Uterus (tissue), 3 donors: ENCODE measurements at regions not wholly inside any gene's neighbourhood (a gene's known extent, or its start where the extent isn't known, plus 50 kb on each side); places are given as distances from the start of the nearest gene placed in this dataset.
"Not testable (repeated sequence)": the region's sequence is repeated elsewhere in the genome, so short reads cannot be mapped to it uniquely, and the experiment has no call there.

Source experiments
- DNase-seq, 2 donors: peaks; one replicate each; pipeline ENCODE4 v3.0.0-alpha.2; 2019 to 2020
- H3K27ac ChIP-seq, 2 donors: fragments of 200-600 bp; sonication (generic); 1 replicate in 1 of 2; 2 replicates in 1 of 2; pipeline ENCODE4 v1.5.1; 2016 to 2018
- H3K27me3 ChIP-seq, 2 donors: fragments of 200-600 bp; sonication (generic); one replicate each; pipeline ENCODE4 v1.5.1; 2018 to 2019; ENCODE audit warnings: control low read depth in 1 of 2
- H3K36me3 ChIP-seq, 2 donors: fragments of 200-600 bp; sonication (generic); one replicate each; pipeline ENCODE4 v1.5.1; 2019; ENCODE audit warnings: control low read depth in 1 of 2
- H3K4me1 ChIP-seq, 2 donors: fragments of 200-600 bp; sonication (generic); one replicate each; pipeline ENCODE4 v1.5.1; 2018 to 2019; ENCODE audit warnings: control low read depth in 1 of 2
- H3K4me3 ChIP-seq, 2 donors: fragments of 200-600 bp; sonication (generic); 1 replicate in 1 of 2; 2 replicates in 1 of 2; pipeline ENCODE4 v1.5.1; 2018 to 2019; ENCODE audit warnings: mild to moderate bottlenecking in 1 of 2
- H3K9me3 ChIP-seq, 2 donors: fragments of 200-600 bp; sonication (generic); one replicate each; pipeline ENCODE4 v1.5.1; 2019; ENCODE audit warnings: control low read depth in 1 of 2
- CTCF ChIP-seq, 4 experiments: fragments of 200-600 bp in 2 of 4; fragments of 450-650 bp in 2 of 4; sonication (generic) in 2 of 4; IDR thresholded peaks; one replicate each; pipeline ENCODE4 v1.5.1; 2016 to 2019; ENCODE audit warnings: antibody characterized with exemption in 4 of 4, mild to moderate bottlenecking in 2 of 4, moderate library complexity in 1 of 4
- POLR2A ChIP-seq, 2 donors: fragments of 450-650 bp; IDR thresholded peaks; one replicate each; pipeline ENCODE4 v1.6.1; 2016; ENCODE audit warnings: antibody characterized with exemption in 2 of 2, mild to moderate bottlenecking in 1 of 2, moderate library complexity in 1 of 2
- intact Hi-C: fragments of 100-400 bp; cut with DNase I; formaldehyde crosslinking; loops from one replicate; pipeline ENCODE4 v1.15.1; 2023; ENCODE audit warnings: low total_unique reads
- donor health status: DM: yes; HTN: yes; CAD: no.

- no peak for DNase-seq
- H3K36me3 ChIP-seq, result no peaks in the 10 kb centered on the region
- H3K4me3 ChIP-seq, result no peak overlapping the region
- TF ChIP-seq POLR2A (IDR thresholded peaks at IDR 0.05), result no peak
- TF ChIP-seq CTCF (IDR thresholded peaks at IDR 0.05), result no peak
- no peaks in the 10 kb centered on the region for H3K27me3 ChIP-seq
- H3K9me3 ChIP-seq, result no peaks in the 10 kb centered on the region
- H3K27ac ChIP-seq, result no peak overlapping the region
- intact Hi-C loops, result no loop called here
- H3K4me1 ChIP-seq, result no peaks in the 10 kb centered on the region
Measured at GRCh38 chr12:20150835-20151422, 217.4 kb upstream of the PDE3A start.

- Histone ChIP-seq H3K9me3 (no peaks in the 10 kb centered on the region), H3K27ac (no peak overlapping the region), H3K4me1 (no peaks in the 10 kb centered on the region), H3K4me3 (no peak overlapping the region), H3K36me3 (no peaks in the 10 kb centered on the region), H3K27me3 (no peaks in the 10 kb centered on the region)
- DNase-seq, result no peak
- intact Hi-C loops, result no loop called here
- TF ChIP-seq POLR2A (IDR thresholded peaks at IDR 0.05) (no peak), CTCF (IDR thresholded peaks at IDR 0.05) (no peak)
Measured at GRCh38 chr12:20154052-20154451, 214.3 kb upstream of the PDE3A start.

- no peak for DNase-seq
- no peak overlapping the region for H3K27ac ChIP-seq
- intact Hi-C loops, result no loop called here
- no peaks in the 10 kb centered on the region for H3K27me3 ChIP-seq
- no peaks in the 10 kb centered on the region for H3K4me1 ChIP-seq
- H3K36me3 ChIP-seq, result no peaks in the 10 kb centered on the region
- no peak for TF ChIP-seq CTCF (IDR thresholded peaks at IDR 0.05)
- TF ChIP-seq POLR2A (IDR thresholded peaks at IDR 0.05), result no peak
- H3K4me3 ChIP-seq, result no peak overlapping the region
- no peaks in the 10 kb centered on the region for H3K9me3 ChIP-seq
Measured at GRCh38 chr12:20155374-20155773, 213.0 kb upstream of the PDE3A start.

GRCh38 chr12:20160899-20161298 lies 207.4 kb upstream of the PDE3A start:
- intact Hi-C loops, H3K9me3 ChIP-seq, H3K36me3 ChIP-seq, H3K4me3 ChIP-seq, H3K27ac ChIP-seq, H3K27me3 ChIP-seq, DNase-seq, H3K4me1 ChIP-seq: not testable (repeated sequence)

GRCh38 chr12:20174528-20175175 lies 193.7 kb upstream of the PDE3A start:
- Histone ChIP-seq H3K27me3 (no peaks in the 10 kb centered on the region), H3K4me3 (no peak overlapping the region), H3K27ac (no peak overlapping the region), H3K4me1 (no peaks in the 10 kb centered on the region), H3K36me3 (no peaks in the 10 kb centered on the region), H3K9me3 (no peaks in the 10 kb centered on the region)
- intact Hi-C loops, result no loop called here
- DNase-seq, result no peak
- TF ChIP-seq POLR2A (IDR thresholded peaks at IDR 0.05) (no peak), CTCF (IDR thresholded peaks at IDR 0.05) (no peak)
